ENCODE measurements at regions not wholly inside any gene's neighbourhood (a gene's known extent, or its start where the extent isn't known, plus 50 kb on each side); places are given as distances from the start of the nearest gene placed in this dataset.

DNA sequence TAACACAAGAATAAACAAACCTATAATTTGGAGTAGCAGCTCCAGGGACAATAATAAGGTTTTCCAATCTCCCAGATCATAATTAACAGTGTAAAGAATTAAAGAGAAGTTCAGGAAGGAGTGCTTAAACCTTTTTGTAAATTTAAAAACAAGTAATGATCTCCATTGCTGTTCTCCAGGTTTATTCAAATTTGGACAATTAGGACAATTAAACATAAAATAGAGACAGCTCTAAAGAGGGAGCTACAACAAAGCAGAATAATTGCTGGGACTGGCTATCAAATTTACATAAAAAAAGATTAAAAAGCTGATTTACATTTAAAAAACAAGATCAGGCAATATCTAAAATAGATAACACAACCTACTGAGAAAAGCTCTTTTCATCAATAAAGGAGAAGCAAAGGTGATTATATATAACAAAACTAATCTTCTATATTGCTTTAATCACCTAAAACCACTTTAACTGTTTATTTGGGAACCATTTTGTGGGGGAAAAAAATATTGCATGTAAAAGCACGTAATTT is 80.1 kb upstream of the CREB1 start:
- TF ChIP-seq, protein P1, sequence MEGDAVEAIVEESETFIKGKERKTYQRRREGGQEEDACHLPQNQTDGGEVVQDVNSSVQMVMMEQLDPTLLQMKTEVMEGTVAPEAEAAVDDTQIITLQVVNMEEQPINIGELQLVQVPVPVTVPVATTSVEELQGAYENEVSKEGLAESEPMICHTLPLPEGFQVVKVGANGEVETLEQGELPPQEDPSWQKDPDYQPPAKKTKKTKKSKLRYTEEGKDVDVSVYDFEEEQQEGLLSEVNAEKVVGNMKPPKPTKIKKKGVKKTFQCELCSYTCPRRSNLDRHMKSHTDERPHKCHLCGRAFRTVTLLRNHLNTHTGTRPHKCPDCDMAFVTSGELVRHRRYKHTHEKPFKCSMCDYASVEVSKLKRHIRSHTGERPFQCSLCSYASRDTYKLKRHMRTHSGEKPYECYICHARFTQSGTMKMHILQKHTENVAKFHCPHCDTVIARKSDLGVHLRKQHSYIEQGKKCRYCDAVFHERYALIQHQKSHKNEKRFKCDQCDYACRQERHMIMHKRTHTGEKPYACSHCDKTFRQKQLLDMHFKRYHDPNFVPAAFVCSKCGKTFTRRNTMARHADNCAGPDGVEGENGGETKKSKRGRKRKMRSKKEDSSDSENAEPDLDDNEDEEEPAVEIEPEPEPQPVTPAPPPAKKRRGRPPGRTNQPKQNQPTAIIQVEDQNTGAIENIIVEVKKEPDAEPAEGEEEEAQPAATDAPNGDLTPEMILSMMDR (conservative IDR thresholded peaks at IDR 0.05): no peak
- no peak for TF ChIP-seq ZFX (IDR thresholded peaks at IDR 0.05)

Measured in C4-2B (cell line).